GM10248 (cell line): ENCODE measurements at regions not wholly inside any gene's neighbourhood (a gene's known extent, or its start where the extent isn't known, plus 50 kb on each side); places are given as distances from the start of the nearest gene placed in this dataset.

ENCODE experiments used
- CTCF ChIA-PET: fragments of 300-600 bp; sonication (Branson Sonifier 250); formaldehyde crosslinking; extraction: SDS; loops from one replicate; lab custom pipeline; 2021; ENCODE audit warnings: antibody characterized with exemption; lab: Yijun Ruan, JAX
- POLR2A ChIA-PET: fragments of 350-650 bp; sonication (Branson Sonifier 250); formaldehyde crosslinking; extraction: SDS; loops from one replicate; lab custom pipeline; 2020; ENCODE audit warnings: antibody characterized with exemption; lab: Yijun Ruan, JAX
- DNase-seq: peaks from one replicate; pipeline ENCODE4 v3.0.0; 2012; ENCODE audit errors: extremely low spot score
- CTCF ChIP-seq: IDR thresholded peaks from 2 replicates; pipeline ENCODE4 v1.5.1; 2012; ENCODE audit warnings: mild to moderate bottlenecking, low read depth; ENCODE audit errors: extremely low read depth, missing control alignments, control extremely low read depth

- DNase-seq = no peak
- CTCF ChIA-PET = interaction anchor here (0.9 to 1.3 kb wide), 4 partner anchors 8 to 28 kb away, joined by 3 to 5 read pairs (median 4); no protein-coding TSS in a partner anchor
- TF ChIP-seq CTCF = no peak
- POLR2A ChIA-PET = no interaction called here
These were observed 216.8 kb upstream of the TANK start for GRCh38 chr2:160943414-160943813.

- ChIA-PET POLR2A (no interaction called here), CTCF (interaction anchor here (1.0 to 2.3 kb wide), 6 partner anchors 8 to 11 kb away, joined by 3 to 5 read pairs (median 4); no protein-coding TSS in a partner anchor)
- TF ChIP-seq CTCF = no peak
- DNase-seq = no peak
These were observed 207.6 kb upstream of the TANK start for GRCh38 chr2:160952464-160953254.

GRCh38 chr2:160955578-160955977, 204.7 kb upstream of the TANK start:
- ChIA-PET POLR2A (no interaction called here), CTCF (interaction anchor here (1.1 kb wide), 1 partner anchor 11 kb away, joined by 3 read pairs; no protein-coding TSS in a partner anchor)
- DNase-seq = no peak
- no peak for TF ChIP-seq CTCF

GRCh38 chr2:160956243-160956802, 203.9 kb upstream of the TANK start:
- CTCF ChIA-PET = interaction anchor here (1.1 kb wide), 1 partner anchor 12 kb away, joined by 3 read pairs; no protein-coding TSS in a partner anchor
- POLR2A ChIA-PET = no interaction called here
- DNase-seq = no peak
- TF ChIP-seq CTCF = no peak

- ChIA-PET POLR2A (no interaction called here), CTCF (interaction anchor here (0.9 to 1.7 kb wide), 5 partner anchors 10 to 713 kb away, joined by 3 to 5 read pairs (median 4); no protein-coding TSS in a partner anchor)
- DNase-seq = no peak
- TF ChIP-seq CTCF = no peak
These were observed 196.3 kb upstream of the TANK start for GRCh38 chr2:160963957-160964356.

- no peak for DNase-seq
- ChIA-PET CTCF (no interaction called here), POLR2A (no interaction called here)
- no peak for TF ChIP-seq CTCF
These were observed 192.7 kb upstream of the TANK start for GRCh38 chr2:160967523-160967922.
